ENCODE measurements at regions not wholly inside any gene's neighbourhood (a gene's known extent, or its start where the extent isn't known, plus 50 kb on each side); places are given as distances from the start of the nearest gene placed in this dataset.

DNA sequence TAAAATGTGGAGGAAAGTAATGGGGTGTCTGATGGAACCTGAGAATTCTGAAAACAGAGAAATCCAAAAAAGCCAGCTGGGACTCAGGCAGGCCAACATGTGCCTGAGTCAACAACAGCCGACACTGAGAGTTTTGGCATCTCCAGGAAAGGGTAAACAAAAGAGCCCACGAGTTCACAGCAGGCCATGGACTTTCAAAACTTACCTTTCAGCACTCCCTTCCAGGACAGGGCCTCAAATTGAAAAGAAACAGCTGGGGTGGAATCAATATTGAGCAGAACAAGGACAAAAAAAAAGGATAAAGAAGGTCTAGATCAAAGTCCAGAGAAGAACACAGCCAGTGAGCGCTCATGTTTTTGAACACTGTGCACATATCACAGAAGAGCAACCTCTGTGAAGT, 735.4 kb upstream of the GRM7 start:
- no peak for DNase-seq

DNA sequence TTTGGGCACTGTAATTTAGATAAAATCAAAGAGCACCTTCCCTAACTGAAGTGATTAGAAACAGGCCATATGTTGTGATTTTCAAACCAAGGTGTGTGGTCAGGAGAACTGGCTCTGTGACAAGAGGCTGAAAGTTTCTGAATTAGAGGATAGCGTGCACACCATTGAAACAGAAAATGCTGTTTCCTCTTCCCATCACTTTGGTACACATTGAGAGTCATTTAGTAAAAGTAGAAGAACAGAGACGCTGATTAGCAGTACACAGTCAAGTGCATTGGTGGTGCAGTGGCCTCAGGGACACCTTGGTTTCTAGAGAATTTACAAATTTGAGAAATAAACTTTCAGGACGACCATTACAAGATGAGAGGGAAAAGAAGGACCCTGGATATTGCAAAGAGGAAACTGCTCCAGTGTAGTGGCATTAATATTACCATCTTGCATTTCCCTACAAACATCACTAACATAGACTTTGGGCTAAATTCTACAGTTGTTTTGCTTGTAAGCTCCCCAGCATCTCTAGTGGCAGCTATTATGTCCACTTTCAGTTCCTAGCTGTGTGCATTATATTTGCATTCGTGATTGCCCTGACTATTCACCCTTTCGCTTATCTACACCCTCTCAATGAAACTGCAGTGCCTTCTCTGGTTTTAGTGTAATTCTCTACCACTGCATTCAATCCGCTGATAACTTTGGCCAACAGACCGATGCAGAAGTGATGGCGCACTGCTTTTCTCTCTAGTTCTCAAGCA, 728.1 kb upstream of the GRM7 start:
- DNase-seq: no peak

DNA sequence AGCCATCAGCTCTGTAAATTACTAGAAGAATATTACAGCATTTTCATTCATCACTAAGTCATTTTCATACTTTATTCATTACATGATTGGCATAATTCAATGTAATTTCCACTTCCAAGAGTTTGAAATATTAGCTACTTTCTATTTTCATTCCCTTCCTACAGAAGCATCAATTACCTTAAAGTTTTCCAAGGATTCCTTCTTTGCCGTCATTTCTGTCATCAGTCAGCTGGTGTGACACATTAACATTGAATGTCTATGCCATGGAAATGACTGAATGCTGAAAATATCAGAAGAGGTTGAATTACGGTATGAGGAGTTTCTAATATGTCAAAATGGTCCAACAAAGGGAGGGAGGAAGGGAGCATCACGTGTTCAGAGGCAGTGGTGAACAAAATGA, 718.2 kb upstream of the GRM7 start:
- no peak for DNase-seq

DNA sequence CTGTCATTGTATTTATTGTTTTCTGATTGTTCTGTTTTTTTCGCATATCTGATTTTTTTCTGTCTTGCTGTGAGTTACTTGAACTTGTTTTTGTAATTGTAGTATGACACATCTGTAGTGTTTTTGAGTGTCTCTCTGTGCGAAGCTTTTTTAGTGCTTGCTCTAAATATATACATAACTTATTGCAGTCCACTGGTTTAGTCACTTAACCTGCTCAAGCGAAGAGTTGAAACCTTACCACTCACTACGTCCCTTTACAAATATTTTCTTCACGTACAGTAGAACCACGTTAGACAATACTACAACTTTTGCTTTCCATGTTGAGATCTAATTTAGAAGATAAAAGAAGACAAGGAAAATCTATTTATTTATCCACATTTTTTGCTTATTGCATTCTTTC, 713.0 kb upstream of the GRM7 start:
- no peak for DNase-seq

DNA sequence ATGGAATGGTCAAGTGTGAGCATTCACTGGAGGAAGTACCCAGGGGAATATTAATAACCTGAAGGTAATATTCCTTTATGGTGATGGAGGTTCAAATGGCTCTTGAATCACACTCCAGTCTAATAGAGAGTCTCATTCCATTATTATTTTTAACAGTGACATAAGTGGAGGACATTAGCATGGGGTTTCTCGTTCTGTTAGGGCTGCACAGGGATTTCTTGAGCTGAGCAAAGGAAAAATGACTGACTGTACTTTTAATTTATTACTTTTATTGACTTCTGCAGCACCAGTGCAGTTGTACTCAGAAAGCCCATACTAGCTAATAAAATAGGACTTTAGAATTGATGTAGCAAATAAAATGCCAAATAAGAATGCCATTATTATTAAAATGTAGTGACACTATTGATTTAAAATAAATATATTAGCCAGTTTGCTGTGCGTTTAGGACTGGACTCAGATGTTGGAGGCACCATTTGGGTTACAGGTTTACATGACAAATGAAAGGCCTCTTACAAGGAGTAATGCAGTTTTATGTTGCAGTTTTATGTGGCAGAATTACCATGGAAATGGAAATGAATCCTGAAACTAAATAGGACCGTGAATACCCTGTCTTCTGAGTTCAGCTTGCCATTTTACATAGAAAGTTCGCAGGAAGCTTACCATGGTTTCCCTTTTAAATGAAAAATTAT, 705.1 kb upstream of the GRM7 start:
- no peak for DNase-seq

DNA sequence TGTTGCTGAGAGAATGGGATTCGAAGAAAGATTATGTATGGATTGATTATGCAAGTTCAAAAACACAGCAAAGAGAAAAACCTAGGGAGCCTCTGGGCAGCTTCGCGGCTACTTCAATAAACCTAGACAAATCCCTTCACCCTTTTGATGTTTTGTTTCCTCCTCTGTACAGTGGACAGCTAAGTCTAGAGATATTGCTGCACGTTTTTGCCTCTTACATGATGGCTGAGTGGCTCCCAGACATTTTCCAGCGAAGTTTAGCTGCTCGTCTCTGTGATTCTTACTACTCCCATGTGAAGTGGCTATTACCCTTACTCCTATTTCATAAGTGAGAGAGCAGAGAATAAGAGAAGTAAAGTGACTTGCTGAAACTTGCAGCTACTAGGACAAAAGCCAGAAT, 695.0 kb upstream of the GRM7 start:
- no peak for DNase-seq

DNA sequence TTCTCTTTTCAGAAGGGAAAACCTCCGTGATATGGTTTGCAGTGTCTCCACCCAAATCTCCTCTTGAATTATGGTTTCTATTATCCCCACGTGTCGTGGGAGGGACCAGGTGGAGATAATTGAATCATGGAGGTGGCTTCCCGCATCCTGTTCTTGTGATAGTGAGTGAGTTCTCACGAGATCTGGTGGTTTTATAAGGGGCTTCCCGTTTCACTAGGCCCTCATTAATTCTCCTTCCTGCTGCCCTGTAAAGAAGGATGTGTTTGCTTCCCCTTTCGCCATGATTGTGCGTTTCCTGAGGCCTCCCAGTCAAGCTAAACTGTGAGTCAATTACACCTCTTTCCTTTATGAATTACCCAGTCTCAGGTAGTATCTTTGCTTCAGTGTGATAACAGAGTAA, 692.7 kb upstream of the GRM7 start:
- DNase-seq: no peak

DNA sequence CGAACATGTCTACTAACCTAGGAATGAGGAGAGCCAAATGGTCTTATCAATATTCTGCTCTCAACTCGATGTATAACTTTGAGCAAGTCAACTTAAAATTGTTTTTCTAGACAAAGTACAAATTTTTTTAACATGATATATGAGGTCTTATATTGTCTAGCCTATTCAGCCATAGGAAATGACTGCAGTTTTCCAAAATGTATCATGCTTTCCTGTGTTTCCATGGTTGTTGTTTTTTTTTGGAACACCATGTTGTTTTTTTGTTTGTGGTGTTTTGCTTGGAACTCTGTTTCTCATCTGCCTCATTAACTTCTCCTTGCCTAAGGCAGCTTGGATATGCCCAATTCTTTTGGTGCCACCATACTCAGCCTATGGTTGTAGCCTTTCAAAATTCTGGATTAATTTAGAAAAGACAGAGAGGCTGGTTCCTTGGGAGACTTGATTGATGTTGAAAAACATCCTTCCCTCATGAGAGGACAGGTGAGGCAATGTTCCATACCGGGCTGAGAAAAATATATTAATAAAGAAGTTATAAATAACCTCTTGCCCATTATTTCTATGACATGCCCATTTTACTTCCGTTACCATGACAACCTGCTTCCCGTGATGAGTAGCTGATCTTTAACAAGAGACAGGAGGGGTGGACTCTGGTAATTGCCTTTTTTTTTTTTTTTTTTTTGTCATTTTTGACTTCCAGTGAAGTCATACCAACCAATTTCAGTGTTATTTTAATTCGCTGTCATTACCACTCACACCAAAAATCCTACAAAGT, 687.9 kb upstream of the GRM7 start:
- DNase-seq: no peak

DNA sequence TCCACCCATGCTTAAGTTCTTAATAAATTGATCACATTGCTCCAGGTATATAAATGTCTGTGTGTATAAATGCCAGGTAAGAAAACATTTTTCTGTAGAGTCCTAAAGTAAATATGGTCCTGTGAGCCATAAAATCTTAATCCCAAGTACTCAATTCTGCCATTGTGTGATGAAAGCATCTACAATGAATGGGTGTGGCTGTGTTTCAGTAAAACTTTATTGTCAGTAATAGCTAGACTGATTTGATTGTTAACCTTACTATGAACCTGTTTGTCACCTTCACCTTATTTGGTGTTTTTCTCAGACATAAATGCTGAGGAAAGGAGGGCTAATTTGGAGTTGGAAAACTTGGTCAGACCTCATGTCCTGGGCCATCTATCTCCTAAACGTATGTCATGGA, 683.5 kb upstream of the GRM7 start:
- DNase-seq: no peak

DNA sequence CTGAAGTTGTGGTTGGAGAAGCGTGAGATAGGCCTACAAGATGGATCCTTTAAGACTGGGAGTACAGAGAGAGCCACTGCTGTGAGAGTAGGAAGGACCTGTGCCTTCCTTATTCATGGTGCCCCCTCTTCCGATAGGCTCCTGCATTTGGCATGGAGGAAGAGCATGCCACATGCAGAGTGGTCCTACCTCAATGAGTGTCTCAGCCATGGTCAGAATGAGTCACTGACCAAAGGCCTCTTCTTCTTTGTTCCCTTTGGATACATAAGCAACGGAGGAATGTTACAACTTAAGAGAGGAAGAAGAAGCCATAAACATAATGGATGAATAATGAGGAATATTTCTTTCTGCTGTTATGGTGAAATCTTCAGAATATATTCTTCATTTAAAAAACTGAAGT, 681.2 kb upstream of the GRM7 start:
- no peak for DNase-seq

DNA sequence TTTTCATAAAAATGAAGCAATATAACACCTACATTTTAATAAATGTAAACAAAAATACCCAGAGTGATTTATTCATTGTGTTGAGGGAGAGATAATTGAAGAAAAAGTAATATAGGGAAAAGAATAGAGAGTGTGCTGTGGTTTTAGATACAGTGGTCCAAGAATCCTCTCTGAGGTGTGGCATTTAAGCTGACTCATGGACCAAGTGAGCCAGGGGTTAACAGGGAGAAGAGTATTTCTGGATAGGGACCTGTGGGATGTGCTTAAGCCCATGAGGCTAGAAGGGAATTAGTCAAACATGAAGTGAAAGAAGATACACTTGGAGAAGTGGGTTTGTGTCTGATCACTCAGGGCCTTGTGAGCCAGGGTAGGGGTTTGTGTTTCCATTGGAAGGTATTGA, 680.7 kb upstream of the GRM7 start:
- no peak for DNase-seq

DNA sequence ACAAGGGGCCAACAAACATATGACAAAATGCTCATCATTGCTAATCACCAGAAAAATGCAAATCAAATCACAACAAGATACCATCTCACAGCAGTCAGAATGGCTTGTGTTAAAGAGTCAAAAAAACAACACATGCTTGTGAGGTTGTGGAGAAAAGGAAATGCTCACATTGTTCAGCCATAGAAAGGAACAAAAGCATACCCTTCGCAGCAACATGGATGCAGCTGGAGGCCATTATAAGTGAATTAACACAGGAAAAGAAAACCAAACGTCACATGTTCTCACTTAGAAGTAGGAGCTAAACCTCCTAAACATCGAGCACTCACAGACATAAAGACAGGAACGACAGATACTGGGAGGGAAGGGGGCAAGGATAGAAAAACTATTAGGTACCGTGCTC, 678.4 kb upstream of the GRM7 start:
- no peak for DNase-seq

DNA sequence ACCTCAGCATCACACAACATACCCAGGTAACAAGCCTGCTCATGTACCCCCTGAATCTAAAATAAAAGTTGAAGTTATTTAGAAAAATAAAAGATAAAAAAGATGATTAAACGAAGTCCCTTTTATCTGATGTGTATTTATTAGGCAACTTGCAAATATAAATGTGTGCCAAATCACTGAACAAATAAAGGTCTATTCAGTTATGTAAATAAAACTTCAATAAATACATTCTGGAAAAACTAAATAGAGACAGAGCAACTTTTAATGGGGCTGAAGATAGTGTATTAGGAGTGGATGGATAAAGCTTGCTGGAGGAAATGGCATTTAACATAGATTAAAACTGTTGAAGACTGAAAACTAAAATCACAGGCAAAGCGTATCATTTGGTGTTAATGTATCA, 678.0 kb upstream of the GRM7 start:
- DNase-seq: no peak

DNA sequence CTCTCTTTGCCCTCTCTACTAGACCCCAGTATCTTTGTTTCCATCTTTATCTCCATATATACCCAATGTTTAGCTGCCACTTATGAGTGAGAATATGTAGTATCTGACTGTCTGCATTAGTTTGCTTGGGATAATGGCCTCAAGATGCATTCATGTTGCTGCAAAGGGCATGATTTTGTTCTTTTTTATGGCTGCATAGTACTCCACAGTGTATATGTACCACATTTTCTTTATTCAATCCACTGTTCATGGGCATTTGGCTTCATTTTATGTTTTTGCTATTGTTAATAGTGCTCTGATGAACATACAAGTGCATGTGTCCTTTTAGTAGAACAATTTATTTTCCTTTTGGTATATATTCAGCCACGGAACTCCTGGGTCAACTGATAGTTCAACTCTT, 671.5 kb upstream of the GRM7 start:
- DNase-seq: no peak

DNA sequence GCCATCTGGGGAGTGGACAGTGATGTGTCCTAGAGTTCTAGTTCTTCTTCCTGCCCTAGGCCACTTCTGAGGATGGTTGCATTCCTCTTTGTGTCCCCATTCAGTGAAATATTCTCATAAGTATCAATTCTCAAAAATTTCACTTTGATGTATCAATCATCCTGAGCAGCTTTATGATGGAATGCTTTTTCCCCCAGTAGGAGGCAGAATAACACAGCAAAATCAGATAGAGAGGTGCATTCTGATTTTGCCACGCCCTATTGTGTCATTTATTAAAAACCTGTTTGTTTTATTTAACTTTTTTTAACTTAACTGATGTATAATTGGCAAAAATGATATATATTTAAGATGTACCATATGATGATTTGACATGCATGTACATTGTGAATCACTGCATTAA, 656.0 kb upstream of the GRM7 start:
- DNase-seq: no peak

DNA sequence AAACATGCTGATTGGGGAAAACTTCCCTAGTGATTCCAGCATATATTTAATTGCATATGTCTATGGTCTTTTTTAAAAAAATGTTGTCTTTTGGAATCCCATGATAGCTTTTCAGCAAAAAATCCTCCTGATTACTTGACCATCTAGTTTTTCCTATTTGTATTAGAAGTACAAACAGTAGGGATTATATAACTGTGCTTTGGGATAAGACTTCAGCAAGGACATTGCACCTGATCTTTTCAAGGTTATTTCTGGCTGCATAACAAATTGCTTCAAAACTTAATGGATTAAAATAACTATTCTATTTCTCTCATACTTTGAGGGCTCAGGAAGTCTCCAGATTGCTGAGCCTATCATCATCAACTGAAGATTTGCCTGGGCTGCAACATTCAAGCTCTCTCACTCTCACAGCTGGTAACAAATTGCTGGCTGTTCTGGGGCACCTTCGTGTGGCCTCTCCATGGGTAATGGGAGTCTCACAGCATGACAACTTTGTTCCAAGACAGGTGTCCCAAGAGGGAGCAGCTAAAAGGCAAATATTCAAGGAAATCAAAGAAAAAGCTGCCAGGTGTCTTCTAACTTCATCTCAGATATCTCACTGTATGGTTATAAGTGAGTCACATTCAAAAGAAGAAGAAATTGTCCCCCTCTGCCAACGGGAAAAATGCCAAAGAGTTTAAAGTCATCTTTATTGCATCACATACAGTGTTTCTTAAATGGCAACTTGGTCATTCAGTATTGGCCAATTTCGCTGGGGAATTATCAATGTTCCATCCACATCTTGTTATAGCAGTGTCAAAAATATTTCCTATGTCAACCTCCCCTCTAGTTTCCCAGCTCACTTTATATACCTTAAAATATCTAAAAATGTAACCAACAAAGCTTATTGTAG, 644.5 kb upstream of the GRM7 start:
- no peak for DNase-seq

DNA sequence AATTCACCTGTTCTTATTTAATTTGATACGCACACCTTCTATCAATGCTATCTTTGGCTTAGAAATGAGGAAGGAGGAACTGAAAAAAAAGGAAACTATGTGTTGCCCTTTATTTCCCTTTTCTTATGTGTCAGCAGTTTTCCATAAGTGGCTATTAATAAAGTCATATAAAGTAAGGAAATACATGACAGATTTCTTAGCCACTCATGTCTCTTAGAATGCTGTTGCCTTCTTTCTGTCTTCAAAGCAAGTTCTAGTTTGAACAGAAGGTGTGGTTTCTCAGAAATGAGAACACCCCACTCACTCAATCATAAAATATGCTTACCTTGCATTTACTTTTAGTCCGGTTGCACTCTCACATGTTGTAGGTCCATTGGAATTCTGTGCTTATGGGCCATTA, 640.5 kb upstream of the GRM7 start:
- DNase-seq: no peak

DNA sequence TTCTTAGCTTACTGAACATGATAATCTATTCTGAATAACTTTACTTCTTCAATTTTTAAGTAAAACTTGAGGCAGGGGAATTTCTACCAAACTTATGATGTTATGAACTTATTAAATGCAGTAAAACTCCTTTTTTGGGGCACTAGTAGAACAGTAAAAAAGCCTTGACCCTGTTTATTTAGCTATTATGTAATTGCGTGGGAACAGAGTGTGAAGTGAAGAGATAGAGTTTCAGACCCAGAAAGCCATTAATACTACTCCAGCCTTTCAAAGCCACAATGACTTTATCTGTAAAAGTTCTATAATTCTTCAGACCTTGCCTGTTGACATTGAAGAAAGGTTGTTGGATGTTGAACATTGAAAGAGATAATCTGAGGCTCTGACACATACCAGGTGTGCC, 638.8 kb upstream of the GRM7 start:
- DNase-seq: no peak

DNA sequence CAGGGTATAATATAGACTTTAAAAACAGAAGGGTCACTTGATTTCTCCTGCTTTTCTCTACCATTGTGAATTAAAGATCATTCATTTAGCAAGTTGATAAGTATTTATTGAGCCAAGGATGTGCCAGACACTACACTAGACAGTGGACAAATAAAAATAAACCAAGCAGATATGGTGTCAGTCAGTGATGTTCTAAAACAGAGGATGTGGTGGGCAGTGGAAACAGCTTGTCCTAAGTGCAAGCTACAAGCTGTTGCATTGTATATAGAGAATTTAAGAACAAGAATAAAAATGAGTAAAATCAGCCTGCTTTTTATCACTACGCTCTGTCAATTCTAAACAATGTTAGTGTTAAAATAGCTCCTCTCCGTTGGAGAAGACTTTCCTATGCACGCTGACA, 637.3 kb upstream of the GRM7 start:
- DNase-seq: no peak

DNA sequence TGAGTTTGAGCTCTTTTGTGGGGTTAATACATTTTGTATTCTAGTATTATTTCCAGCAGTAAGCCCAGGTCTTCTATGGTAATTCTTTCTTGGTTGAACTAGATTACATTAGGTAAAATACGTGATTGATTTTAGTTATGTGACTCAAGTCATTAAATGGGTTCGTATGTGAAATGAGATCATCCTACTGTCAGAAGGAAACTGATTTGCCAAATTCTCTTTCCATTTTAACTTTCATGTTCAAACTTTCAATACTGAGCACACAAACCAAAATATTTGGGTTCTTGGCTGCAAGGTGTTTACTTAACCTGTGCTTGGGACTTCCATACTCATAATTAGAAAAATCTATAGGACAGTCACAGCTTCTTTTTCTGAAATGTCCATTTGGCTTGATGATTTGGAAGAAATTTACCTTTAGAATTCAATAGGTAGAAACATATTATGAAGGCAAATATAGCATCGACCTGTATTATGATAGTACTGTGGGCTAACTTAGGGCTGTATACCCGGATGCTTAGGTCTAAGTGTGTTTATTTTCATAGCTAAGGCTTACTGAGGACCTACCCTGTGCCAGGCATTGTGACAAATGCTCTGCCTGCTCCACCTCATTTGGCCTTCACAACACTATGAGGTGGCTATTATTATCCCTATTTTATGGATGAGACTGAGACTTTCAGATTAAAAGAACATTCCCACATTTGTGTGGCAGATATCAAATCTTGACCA, 631.8 kb upstream of the GRM7 start:
- no peak for DNase-seq

DNA sequence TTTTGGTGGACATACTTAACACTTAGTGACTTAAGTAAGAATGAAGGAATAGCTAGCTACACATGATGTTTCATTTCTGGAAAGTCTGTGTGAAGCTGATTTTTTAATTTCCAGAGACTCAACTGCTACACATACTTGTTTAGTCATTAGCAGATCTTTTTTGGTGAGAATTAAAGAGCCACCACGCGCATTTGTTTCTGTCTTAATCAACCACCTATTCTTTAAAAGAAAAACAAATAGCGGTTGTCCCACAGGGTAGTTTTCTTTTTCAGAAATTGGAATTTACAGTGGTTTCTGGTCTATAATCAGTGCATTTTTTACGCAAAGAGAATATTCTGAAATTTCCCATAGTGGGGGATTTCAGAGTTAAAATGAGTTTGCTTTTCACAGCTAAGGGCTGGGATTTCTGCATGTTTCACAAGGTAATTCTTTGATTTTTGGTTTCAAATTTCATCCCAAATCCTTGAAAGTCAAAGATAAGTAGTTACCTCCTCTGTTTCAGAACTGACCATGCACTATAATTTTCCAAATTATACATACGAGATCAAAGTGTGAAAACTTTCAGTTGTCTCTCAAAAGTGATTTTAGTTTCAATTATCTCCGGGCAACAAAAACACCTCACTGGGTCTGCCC, 631.0 kb upstream of the GRM7 start:
- DNase-seq: no peak

DNA sequence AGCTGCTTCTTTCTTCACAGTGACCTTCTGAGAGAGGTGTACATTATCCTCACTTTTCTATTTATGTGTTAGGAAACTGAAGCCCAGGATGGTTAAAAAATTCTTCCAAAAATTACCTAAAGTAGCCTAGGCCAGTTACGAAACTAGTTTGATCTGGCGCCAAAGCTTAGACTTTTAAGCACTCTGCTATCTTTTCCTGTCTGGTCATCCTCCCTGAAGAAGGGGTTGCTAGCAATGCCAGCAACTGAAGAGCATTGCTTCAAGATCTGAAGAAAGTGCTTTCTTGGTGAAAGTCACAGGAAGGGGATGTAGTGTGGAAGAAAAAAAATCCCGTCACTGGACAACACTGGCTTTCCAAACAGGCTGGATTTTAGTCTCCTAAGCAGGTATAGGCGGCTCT, 618.8 kb upstream of the GRM7 start:
- no peak for DNase-seq
